ENCODE measurements at regions not wholly inside any gene's neighbourhood (a gene's known extent, or its start where the extent isn't known, plus 50 kb on each side); places are given as distances from the start of the nearest gene placed in this dataset.

- Histone ChIP-seq H4K20me1 (ENCODE audit: low read depth) (no peaks in the 10 kb centered on the region), H3K4me2 (no peak overlapping the region), H3F3A (ENCODE audit: low read depth) (no peaks in the 10 kb centered on the region), H3K4me3 (no peak overlapping the region), H3K4me1 (no peaks in the 10 kb centered on the region), H3K9ac (no peak overlapping the region), H3K9me3 (ENCODE audit: low read depth) (no peaks in the 10 kb centered on the region), H3K36me3 (no peaks in the 10 kb centered on the region), H2AFZ (replicated peaks) (no peak overlapping the region), H3K27me3 (no peaks in the 10 kb centered on the region), H3K79me2 (ENCODE audit: low read depth) (no peaks in the 10 kb centered on the region), H3K27ac (no peak overlapping the region)
- Mint-ChIP-seq H3K36me3 (peaks cover 8% of the 10 kb centered on the region), H3K9me3 (peaks cover 5% of the 10 kb centered on the region), H3K27me3 (ENCODE audit: insufficient read depth, low read depth) (no peaks in the 10 kb centered on the region), H3K4me1 (no peaks in the 10 kb centered on the region), H3K27ac (no peak overlapping the region), H3K4me3 (no peak overlapping the region)
- DNase-seq (ENCODE audit: low spot score), result no peak
- TF ChIP-seq EZH2phosphoT487 (IDR thresholded peaks at IDR 0.05), result no peak
- TF ChIP-seq CTCF (IDR thresholded peaks at IDR 0.05), result no peak
- TF ChIP-seq EZH2 (IDR thresholded peaks at IDR 0.05), result no peak
Observed at GRCh38 chr1:222898191-222898527, 83.3 kb downstream of the DISP1 start.

- H3K4me1 Mint-ChIP-seq, result no peaks in the 10 kb centered on the region
- H3K4me1 ChIP-seq, result no peaks in the 10 kb centered on the region
- H3K27ac ChIP-seq, result no peak overlapping the region
- no peaks in the 10 kb centered on the region for H3K27me3 Mint-ChIP-seq (ENCODE audit: insufficient read depth, low read depth)
- peaks cover 8% of the 10 kb centered on the region for H3K36me3 Mint-ChIP-seq
- no peaks in the 10 kb centered on the region for H3K36me3 ChIP-seq
- no peak for DNase-seq (ENCODE audit: low spot score)
- no peaks in the 10 kb centered on the region for H3K27me3 ChIP-seq
- no peak overlapping the region for H3K9ac ChIP-seq
- no peaks in the 10 kb centered on the region for H3F3A ChIP-seq (ENCODE audit: low read depth)
- no peak overlapping the region for H2AFZ ChIP-seq (replicated peaks)
- no peak overlapping the region for H3K27ac Mint-ChIP-seq
- H4K20me1 ChIP-seq (ENCODE audit: low read depth), result no peaks in the 10 kb centered on the region
- no peaks in the 10 kb centered on the region for H3K9me3 ChIP-seq (ENCODE audit: low read depth)
- H3K4me3 ChIP-seq, result no peak overlapping the region
- H3K4me3 Mint-ChIP-seq, result no peak overlapping the region
- no peak overlapping the region for H3K4me2 ChIP-seq
- H3K9me3 Mint-ChIP-seq, result peaks cover 5% of the 10 kb centered on the region
- no peak for TF ChIP-seq CTCF (IDR thresholded peaks at IDR 0.05)
- TF ChIP-seq EZH2phosphoT487 (IDR thresholded peaks at IDR 0.05), result no peak
- no peak for TF ChIP-seq EZH2 (IDR thresholded peaks at IDR 0.05)
- H3K79me2 ChIP-seq (ENCODE audit: low read depth), result no peaks in the 10 kb centered on the region
Observed at GRCh38 chr1:222899471-222899870, 84.6 kb downstream of the DISP1 start.

- no peaks in the 10 kb centered on the region for H3K27me3 ChIP-seq
Observed at GRCh38 chr1:222904451-222904850, 89.6 kb downstream of the DISP1 start.

More at GRCh38 chr1:222904451-222904850, 89.6 kb downstream of the DISP1 start:
- Histone ChIP-seq H3K4me1 (no peaks in the 10 kb centered on the region), H3K4me2 (no peak overlapping the region), H3F3A (ENCODE audit: low read depth) (no peaks in the 10 kb centered on the region), H3K27ac (no peak overlapping the region), H2AFZ (replicated peaks) (no peak overlapping the region), H3K4me3 (no peak overlapping the region), H4K20me1 (ENCODE audit: low read depth) (no peaks in the 10 kb centered on the region), H3K9ac (no peak overlapping the region), H3K9me3 (ENCODE audit: low read depth) (no peaks in the 10 kb centered on the region), H3K36me3 (no peaks in the 10 kb centered on the region), H3K79me2 (ENCODE audit: low read depth) (no peaks in the 10 kb centered on the region)
- Mint-ChIP-seq H3K9me3 (peaks cover 7% of the 10 kb centered on the region), H3K27me3 (ENCODE audit: insufficient read depth, low read depth) (no peaks in the 10 kb centered on the region), H3K36me3 (peaks cover 8% of the 10 kb centered on the region), H3K4me1 (no peaks in the 10 kb centered on the region), H3K4me3 (no peak overlapping the region), H3K27ac (no peak overlapping the region)
- TF ChIP-seq EZH2 (IDR thresholded peaks at IDR 0.05) (no peak), CTCF (IDR thresholded peaks at IDR 0.05) (no peak), EZH2phosphoT487 (IDR thresholded peaks at IDR 0.05) (no peak)
- no peak for DNase-seq (ENCODE audit: low spot score)

Measured in neural progenitor cell (in vitro differentiated cells).